GM12873 (cell line): ENCODE measurements at regions not wholly inside any gene's neighbourhood (a gene's known extent, or its start where the extent isn't known, plus 50 kb on each side); places are given as distances from the start of the nearest gene placed in this dataset.

Source experiments
- CTCF ChIP-seq: IDR thresholded peaks from 2 replicates; pipeline ENCODE4 v1.5.1; 2012; ENCODE audit warnings: low read depth, mild to moderate bottlenecking, moderate library complexity, low read length, control low read depth; ENCODE audit not compliant: insufficient read depth; ENCODE audit errors: missing control alignments

- no peak for TF ChIP-seq CTCF
Observed at GRCh38 chr14:104271391-104271790, 133.0 kb downstream of the KIF26A start.

GRCh38 chr14:104274806-104275205 lies 136.4 kb downstream of the KIF26A start:
- TF ChIP-seq CTCF = no peak

GRCh38 chr14:104277416-104278213 lies 139.2 kb downstream of the KIF26A start:
- TF ChIP-seq CTCF = no peak

GRCh38 chr14:104278214-104278534 lies 139.8 kb downstream of the KIF26A start:
- TF ChIP-seq CTCF = no peak

GRCh38 chr14:104280085-104280901 lies 141.9 kb downstream of the KIF26A start:
- TF ChIP-seq CTCF = no peak

GRCh38 chr14:104280902-104281767 lies 142.7 kb downstream of the KIF26A start:
- TF ChIP-seq CTCF = no peak
